ENCODE measurements at regions not wholly inside any gene's neighbourhood (a gene's known extent, or its start where the extent isn't known, plus 50 kb on each side); places are given as distances from the start of the nearest gene placed in this dataset.

- Histone ChIP-seq H3K36me3 (ENCODE audit: insufficient read depth) (no peaks in the 10 kb centered on the region), H3F3A (replicated peaks; ENCODE audit: low read depth) (no peaks in the 10 kb centered on the region), H3K27ac (ENCODE audit: low read depth) (no peak overlapping the region), H3K4me3 (no peak overlapping the region), H2AFZ (no peak overlapping the region), H4K20me1 (replicated peaks; ENCODE audit: insufficient read depth) (no peaks in the 10 kb centered on the region), H3K27me3 (ENCODE audit: insufficient read depth) (no peaks in the 10 kb centered on the region), H3K79me2 (replicated peaks; ENCODE audit: insufficient read depth) (no peaks in the 10 kb centered on the region), H3K4me2 (no peak overlapping the region), H3K9me2 (ENCODE audit: insufficient read depth) (peaks cover 18% of the 10 kb centered on the region), H3K4me1 (ENCODE audit: insufficient read depth) (no peaks in the 10 kb centered on the region)
- H3K4me3 Mint-ChIP-seq = no peak overlapping the region
- no peaks in the 10 kb centered on the region for H3K4me1 Mint-ChIP-seq
- no peaks in the 10 kb centered on the region for H3K9me3 Mint-ChIP-seq
- DNase-seq (ENCODE audit: low spot score) (no peak), ATAC-seq (no peak)
- H3K27me3 Mint-ChIP-seq (ENCODE audit: insufficient read depth, low read depth, poor library complexity) = no peaks in the 10 kb centered on the region
- H3K27ac Mint-ChIP-seq = no peak overlapping the region
- no peaks in the 10 kb centered on the region for H3K36me3 Mint-ChIP-seq (ENCODE audit: low read depth)
- TF ChIP-seq CREB1 (CRISPR knock-in tag; IDR thresholded peaks at IDR 0.05; ENCODE audit: low read depth) = no peak
- no peak for TF ChIP-seq JUNB (IDR thresholded peaks at IDR 0.05; ENCODE audit: unreplicated experiment)
- TF ChIP-seq EZH2 (IDR thresholded peaks at IDR 0.05; ENCODE audit: low read depth, unreplicated experiment) = no peak
- TF ChIP-seq EZH2phosphoT487 (IDR thresholded peaks at IDR 0.05; ENCODE audit: unreplicated experiment) = no peak
- TF ChIP-seq ETS1 (IDR thresholded peaks at IDR 0.05) = no peak
- TF ChIP-seq STAT1 (IDR thresholded peaks at IDR 0.05; ENCODE audit: unreplicated experiment) = no peak
- TF ChIP-seq NANOG (IDR thresholded peaks at IDR 0.05; ENCODE audit: borderline replicate concordance) = no peak
- no peak for TF ChIP-seq POLR2AphosphoS5 (IDR thresholded peaks at IDR 0.05; ENCODE audit: low read depth)
- TF ChIP-seq CTCF (conservative IDR thresholded peaks at IDR 0.05; ENCODE audit: low read depth in 2 of 2) = no peak
- TF ChIP-seq ZNF462 (CRISPR knock-in tag; IDR thresholded peaks at IDR 0.05) = no peak
- no peak for TF ChIP-seq REST (IDR thresholded peaks at IDR 0.05; ENCODE audit: unreplicated experiment)
- TF ChIP-seq ZNF114 (CRISPR knock-in tag; IDR thresholded peaks at IDR 0.05) = no peak
- no peak for TF ChIP-seq ZNF331 (CRISPR knock-in tag; IDR thresholded peaks at IDR 0.05; ENCODE audit: low read depth)
Observed at GRCh38 chr20:39913274-39913673, 775.8 kb downstream of the MAFB start.
